Astrocyte of the cerebellum (primary cell): ENCODE measurements at regions not wholly inside any gene's neighbourhood (a gene's known extent, or its start where the extent isn't known, plus 50 kb on each side); places are given as distances from the start of the nearest gene placed in this dataset.
A peak's percentile ranks its signal among the peaks of the same experiment; 100 is the strongest.

Source experiments
- DNase-seq: peaks from one replicate; pipeline ENCODE4 v3.0.0-alpha.2; 2011; ENCODE audit warnings: low read depth
- H3K4me3 ChIP-seq: 2 replicates; pipeline ENCODE4 v1.5.1; 2011; ENCODE audit warnings: mild to moderate bottlenecking, low read depth, low read length, moderate library complexity
- in situ Hi-C: cut with HindIII; loops from 2 replicates; pipeline ENCODE4 v1.10.0; 2017; ENCODE audit warnings: low sequenced_read_pairs
- TF ChIP-seq, protein P1 (sequence below): IDR thresholded peaks from 2 replicates; pipeline ENCODE4 v1.5.1; 2012; ENCODE audit warnings: low read length, low read depth, moderate library complexity, mild to moderate bottlenecking; ENCODE audit errors: missing control alignments

DNA sequence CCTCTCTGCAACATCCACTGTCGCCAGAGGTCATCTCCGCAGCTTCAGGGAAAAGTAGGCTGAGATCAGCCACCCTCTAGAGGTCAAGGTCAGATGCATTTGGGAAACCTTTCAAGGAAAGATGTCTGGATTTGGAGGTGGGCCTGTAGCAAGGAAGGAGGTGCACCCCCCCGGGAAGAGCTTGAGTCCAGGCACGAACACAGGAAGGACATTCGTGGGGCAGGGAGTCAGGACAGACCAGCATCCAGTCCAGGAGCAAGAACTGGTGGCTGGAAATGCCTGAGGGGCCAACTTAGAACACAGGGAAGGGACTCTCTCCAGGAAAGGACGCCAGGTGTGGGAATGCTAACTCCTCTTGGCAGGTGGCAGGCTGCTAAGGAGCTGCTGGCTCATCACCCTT is 614.1 kb upstream of the MGMT start:
- DNase-seq: no peak
- no peak overlapping the region for H3K4me3 ChIP-seq
- in situ Hi-C loops: no loop called here
- TF ChIP-seq, protein P1, sequence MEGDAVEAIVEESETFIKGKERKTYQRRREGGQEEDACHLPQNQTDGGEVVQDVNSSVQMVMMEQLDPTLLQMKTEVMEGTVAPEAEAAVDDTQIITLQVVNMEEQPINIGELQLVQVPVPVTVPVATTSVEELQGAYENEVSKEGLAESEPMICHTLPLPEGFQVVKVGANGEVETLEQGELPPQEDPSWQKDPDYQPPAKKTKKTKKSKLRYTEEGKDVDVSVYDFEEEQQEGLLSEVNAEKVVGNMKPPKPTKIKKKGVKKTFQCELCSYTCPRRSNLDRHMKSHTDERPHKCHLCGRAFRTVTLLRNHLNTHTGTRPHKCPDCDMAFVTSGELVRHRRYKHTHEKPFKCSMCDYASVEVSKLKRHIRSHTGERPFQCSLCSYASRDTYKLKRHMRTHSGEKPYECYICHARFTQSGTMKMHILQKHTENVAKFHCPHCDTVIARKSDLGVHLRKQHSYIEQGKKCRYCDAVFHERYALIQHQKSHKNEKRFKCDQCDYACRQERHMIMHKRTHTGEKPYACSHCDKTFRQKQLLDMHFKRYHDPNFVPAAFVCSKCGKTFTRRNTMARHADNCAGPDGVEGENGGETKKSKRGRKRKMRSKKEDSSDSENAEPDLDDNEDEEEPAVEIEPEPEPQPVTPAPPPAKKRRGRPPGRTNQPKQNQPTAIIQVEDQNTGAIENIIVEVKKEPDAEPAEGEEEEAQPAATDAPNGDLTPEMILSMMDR: no peak

DNA sequence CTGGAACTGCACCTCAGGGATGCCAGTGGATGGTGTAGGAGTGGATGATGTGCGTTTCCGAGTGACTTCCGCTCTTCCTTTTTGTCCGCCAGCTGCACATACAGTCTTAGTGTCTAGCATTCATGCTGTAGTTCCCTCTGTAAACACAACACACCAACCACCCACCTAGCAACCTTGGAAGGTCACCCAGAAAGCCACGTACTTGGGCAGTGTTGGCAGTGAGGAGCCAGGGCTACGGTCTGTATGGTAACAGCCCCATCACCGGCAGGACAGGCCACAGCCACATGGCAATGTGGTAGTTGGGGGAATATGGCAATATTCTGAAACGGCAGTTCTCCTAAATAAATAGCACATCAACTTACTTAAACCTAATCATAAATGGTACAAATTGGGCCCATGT is 613.5 kb upstream of the MGMT start:
- no peak for DNase-seq
- TF ChIP-seq, protein P1: no peak
- H3K4me3 ChIP-seq: no peak overlapping the region
- in situ Hi-C loops: no loop called here

DNA sequence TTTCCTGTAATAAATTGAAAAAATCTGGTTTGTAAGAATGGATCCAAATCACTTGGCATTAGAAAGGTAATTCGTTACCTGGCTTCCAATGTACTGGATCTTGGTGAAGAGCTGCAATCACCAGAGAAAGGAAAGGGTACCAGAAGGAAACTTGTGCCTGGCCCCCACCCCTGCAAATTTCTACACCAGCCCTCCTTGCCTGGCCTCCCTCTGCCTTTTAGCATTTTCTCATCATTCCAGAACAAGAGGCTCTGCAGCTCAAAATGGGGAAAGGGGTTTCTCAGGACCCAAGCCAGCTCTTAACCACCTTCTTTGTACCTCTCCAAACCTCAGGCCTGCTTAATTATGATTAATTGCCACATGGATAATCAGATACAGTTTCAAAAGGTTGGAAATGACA is 612.8 kb upstream of the MGMT start:
- in situ Hi-C loops: no loop called here
- TF ChIP-seq, protein P1: no peak
- DNase-seq: no peak
- no peak overlapping the region for H3K4me3 ChIP-seq

DNA sequence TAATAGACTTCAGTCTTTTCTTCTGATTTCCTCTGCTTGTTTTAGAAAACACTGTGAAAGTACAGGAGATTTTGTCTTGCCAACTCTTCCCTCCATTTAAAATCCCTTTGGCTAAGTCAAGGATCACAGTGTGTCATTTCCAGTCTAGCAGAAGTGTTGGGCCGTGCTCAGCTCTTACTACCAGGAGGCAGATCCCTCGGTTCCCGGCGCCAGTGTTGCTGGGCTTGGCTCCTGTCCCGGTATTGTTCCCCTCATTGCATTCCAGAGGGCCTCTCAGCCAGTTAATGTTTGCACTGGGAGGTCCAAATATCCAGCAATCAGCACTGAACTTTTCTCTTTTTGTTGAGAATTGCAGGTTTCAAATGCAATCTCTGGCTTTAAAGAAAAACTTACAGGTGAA is 612.1 kb upstream of the MGMT start:
- in situ Hi-C loops: no loop called here
- DNase-seq: peak; percentile 69
- H3K4me3 ChIP-seq: no peak overlapping the region
- TF ChIP-seq, protein P1: no peak

DNA sequence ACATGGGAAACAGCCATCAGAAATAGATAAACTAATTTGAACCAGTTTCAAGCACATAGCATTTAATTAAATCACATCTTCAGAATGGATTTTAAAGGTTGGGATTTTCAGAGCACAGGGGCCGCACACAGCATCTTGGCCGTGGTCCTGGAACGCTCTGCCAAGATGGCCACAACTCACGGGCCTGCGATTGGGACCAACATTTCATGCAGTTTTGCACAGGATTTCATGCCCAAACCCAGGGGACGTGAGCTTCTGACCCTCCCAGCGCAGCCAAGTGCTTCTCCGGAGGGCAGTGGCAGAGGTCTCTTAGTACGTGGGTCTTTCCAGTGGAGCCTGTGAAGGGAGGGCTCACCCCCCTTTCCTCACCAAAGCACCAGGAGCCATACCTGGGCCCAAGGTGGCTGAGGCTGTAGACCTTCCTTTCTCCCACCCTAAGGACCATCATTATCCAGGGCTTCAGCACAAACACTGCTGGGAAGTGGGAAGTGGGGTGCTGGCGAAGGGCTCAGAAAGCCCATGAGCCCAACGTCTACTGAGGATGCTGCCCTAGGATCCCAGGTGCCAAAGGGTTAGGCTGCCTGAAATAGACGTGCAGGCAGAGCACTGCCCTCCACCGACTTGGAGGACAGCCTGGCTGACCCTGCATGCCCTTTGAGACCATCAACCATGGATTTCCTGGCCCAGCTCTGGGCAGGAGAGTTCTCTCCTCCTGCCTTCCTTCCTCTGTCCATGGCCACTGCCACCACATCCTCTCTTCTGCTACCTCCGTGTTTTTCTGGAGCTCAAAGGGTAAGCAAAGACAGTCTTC is 611.2 kb upstream of the MGMT start:
- in situ Hi-C loops: no loop called here
- DNase-seq: no peak
- TF ChIP-seq, protein P1: no peak
- H3K4me3 ChIP-seq: no peak overlapping the region

DNA sequence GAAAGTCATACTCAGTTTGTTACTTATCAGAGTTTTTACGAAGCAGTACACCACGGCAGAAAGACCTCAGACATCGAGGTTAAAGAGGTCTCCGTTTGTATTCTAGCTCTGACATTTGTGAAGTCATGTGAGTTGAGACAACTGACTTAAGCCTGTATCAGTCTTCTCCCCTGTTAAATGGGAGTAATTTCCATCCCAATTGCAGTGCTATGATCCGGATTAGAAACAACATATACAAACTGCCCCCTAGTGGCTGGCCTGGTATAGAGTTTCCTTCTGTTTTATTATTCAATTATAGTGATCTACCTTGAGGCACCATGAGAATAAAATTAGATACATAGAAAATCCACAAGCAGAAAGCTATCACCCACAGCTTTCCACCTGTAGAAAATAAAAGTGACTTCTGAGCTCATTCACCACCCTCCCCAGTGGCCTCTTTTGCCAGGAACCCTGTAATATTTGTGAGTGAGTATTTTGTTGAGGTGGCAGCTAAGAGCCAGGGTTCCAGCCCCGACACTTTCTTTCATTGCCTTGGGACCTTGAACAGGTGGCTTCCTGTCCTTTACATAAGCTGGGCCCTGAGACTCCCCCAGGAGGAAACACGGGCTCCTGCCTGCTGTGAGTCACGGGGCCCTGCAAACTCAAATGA is 607.2 kb upstream of the MGMT start:
- H3K4me3 ChIP-seq: no peak overlapping the region
- TF ChIP-seq, protein P1: peak; percentile 49
- in situ Hi-C loops: no loop called here
- DNase-seq: peak; percentile 5
